GM11168 (cell line): ENCODE measurements at regions not wholly inside any gene's neighbourhood (a gene's known extent, or its start where the extent isn't known, plus 50 kb on each side); places are given as distances from the start of the nearest gene placed in this dataset.

Experiments
- in situ Hi-C: fragments of 300-500 bp; cut with MboI; formaldehyde crosslinking; loops from one replicate; pipeline ENCODE4 v1.12.0; 2022; ENCODE audit warnings: low sequenced_read_pairs; ENCODE audit not compliant: unreplicated experiment

- in situ Hi-C loops, result no loop called here
Measured at GRCh38 chr3:24829629-24830229, 335.1 kb upstream of the THRB start.

- in situ Hi-C loops, result no loop called here
Measured at GRCh38 chr3:24830230-24831152, 335.8 kb upstream of the THRB start.

- in situ Hi-C loops, result no loop called here
Measured at GRCh38 chr3:24831221-24831620, 336.6 kb upstream of the THRB start.

- in situ Hi-C loops, result no loop called here
Measured at GRCh38 chr3:24832891-24833290, 338.2 kb upstream of the THRB start.

GRCh38 chr3:24834442-24834841 is 339.8 kb upstream of the THRB start:
- in situ Hi-C loops, result no loop called here

- in situ Hi-C loops, result no loop called here
Measured at GRCh38 chr3:24835510-24835909, 340.9 kb upstream of the THRB start.

GRCh38 chr3:24837601-24838000 is 343.0 kb upstream of the THRB start:
- in situ Hi-C loops, result no loop called here

- in situ Hi-C loops, result no loop called here
Measured at GRCh38 chr3:24838533-24838932, 343.9 kb upstream of the THRB start.

GRCh38 chr3:24843955-24844354 is 349.3 kb upstream of the THRB start:
- in situ Hi-C loops, result no loop called here

- in situ Hi-C loops, result no loop called here
Measured at GRCh38 chr3:24845524-24846155, 351.0 kb upstream of the THRB start.

GRCh38 chr3:24846286-24846860 is 351.7 kb upstream of the THRB start:
- in situ Hi-C loops, result no loop called here

- in situ Hi-C loops, result no loop called here
Measured at GRCh38 chr3:24850245-24850644, 355.6 kb upstream of the THRB start.

GRCh38 chr3:24853685-24854490 is 359.2 kb upstream of the THRB start:
- in situ Hi-C loops, result no loop called here

GRCh38 chr3:24854748-24855147 is 360.1 kb upstream of the THRB start:
- in situ Hi-C loops, result no loop called here

GRCh38 chr3:24857945-24858344 is 363.3 kb upstream of the THRB start:
- in situ Hi-C loops, result no loop called here

- in situ Hi-C loops, result no loop called here
Measured at GRCh38 chr3:24863215-24863614, 368.6 kb upstream of the THRB start.

- in situ Hi-C loops, result no loop called here
Measured at GRCh38 chr3:24867783-24868182, 373.1 kb upstream of the THRB start.

GRCh38 chr3:24881239-24881638 is 386.6 kb upstream of the THRB start:
- in situ Hi-C loops, result no loop called here

- in situ Hi-C loops, result no loop called here
Measured at GRCh38 chr3:24886501-24886900, 391.9 kb upstream of the THRB start.

- in situ Hi-C loops, result no loop called here
Measured at GRCh38 chr3:24890012-24890411, 395.4 kb upstream of the THRB start.
